GM12878 (cell line): ENCODE measurements at regions not wholly inside any gene's neighbourhood (a gene's known extent, or its start where the extent isn't known, plus 50 kb on each side); places are given as distances from the start of the nearest gene placed in this dataset.

ENCODE experiments used
- ATAC-seq: fragments of 200-7000 bp; cut with Tn5 transposase; 3 replicates; pipeline ENCODE4 v1.9.1; 2020; ENCODE audit warnings: mild to moderate bottlenecking, moderate library complexity
- BruUV-seq: library from RNA; stranded (reverse); fragments of 400-500 nt; replicated peaks from 2 replicates; lab custom pipeline; 2021; lab: Mats Ljungman, UMichigan
- CTCF ChIA-PET: fragments of 300-600 bp; sonication (Branson Sonifier 250); formaldehyde crosslinking; extraction: SDS; loops from one replicate; lab custom pipeline; 2021; ENCODE audit warnings: inconsistent platforms; lab: Yijun Ruan, JAX
- POLR2A ChIA-PET: fragments of 350-600 bp; formaldehyde crosslinking; extraction: SDS; loops from one replicate; lab custom pipeline; 2021; ENCODE audit warnings: inconsistent platforms; lab: Charles Lee
- RAD21 ChIA-PET: fragments of 300-600 bp; sonication (Branson Sonifier 250); formaldehyde crosslinking; loops from one replicate; lab custom pipeline; 2023; ENCODE audit warnings: antibody characterized with exemption; ENCODE audit not compliant: unreplicated experiment; lab: Charles Lee
- SMC1A ChIA-PET: fragments of 300-600 bp; sonication (Branson Sonifier 250); formaldehyde crosslinking; loops from one replicate; lab custom pipeline; 2023; ENCODE audit not compliant: unreplicated experiment, uncharacterized antibody; lab: Charles Lee
- DNase-seq: peaks from one replicate; pipeline ENCODE4 v3.0.0-alpha.2; 2011; ENCODE audit warnings: low read depth, low spot score
- FAIRE-seq: peaks from 3 replicates; lab custom pipeline; 2011; peaks lifted over from hg19 to GRCh38; lab: Jason Lieb, UNC
- H2AFZ ChIP-seq: 2 replicates; pipeline ENCODE4 v1.6.0; 2011; ENCODE audit warnings: low read depth, low read length, control low read depth; ENCODE audit not compliant: control insufficient read depth
- H3K27ac ChIP-seq: 2 replicates; pipeline ENCODE4 v1.5.1; 2011; ENCODE audit warnings: control low read depth; ENCODE audit not compliant: control insufficient read depth, insufficient read depth
- H3K27me3 ChIP-seq, 2 experiments: replicated peaks in 1 of 2; 2 replicates each; pipeline versions ENCODE4 v1.6.0 to v1.6.1; 2011; ENCODE audit warnings: low read length in 1 of 2; ENCODE audit not compliant: control insufficient read depth in 2 of 2, insufficient read depth in 2 of 2
- H3K36me3 ChIP-seq, 2 experiments: 2 replicates each; pipeline ENCODE4 v1.5.1; 2011; ENCODE audit warnings: low read length in 1 of 2; ENCODE audit not compliant: control insufficient read depth in 2 of 2, insufficient read depth in 2 of 2
- H3K4me1 ChIP-seq: 2 replicates; pipeline ENCODE4 v1.6.1; 2011; ENCODE audit warnings: mild to moderate bottlenecking, low read length, moderate library complexity, mixed read lengths; ENCODE audit not compliant: control insufficient read depth, insufficient read depth
- H3K4me2 ChIP-seq: 2 replicates; pipeline ENCODE4 v1.6.0; 2011; ENCODE audit warnings: control low read depth; ENCODE audit not compliant: control insufficient read depth, insufficient read depth
- H3K4me3 ChIP-seq: fragments of 200-600 bp; sonication (generic); 2 replicates; pipeline ENCODE4 v1.5.1; 2016
- H3K79me2 ChIP-seq: 2 replicates; pipeline ENCODE4 v1.6.0; 2011; ENCODE audit warnings: low read length; ENCODE audit not compliant: control insufficient read depth, insufficient read depth
- H3K9ac ChIP-seq: 2 replicates; pipeline ENCODE4 v1.8.0; 2011; ENCODE audit warnings: low read length, control low read depth, mixed read lengths; ENCODE audit not compliant: control insufficient read depth, insufficient read depth
- H3K9me3 ChIP-seq: replicated peaks from 3 replicates; pipeline ENCODE4 v1.5.1; 2011; ENCODE audit warnings: mild to moderate bottlenecking, low read length; ENCODE audit not compliant: control insufficient read depth, insufficient read depth
- H4K20me1 ChIP-seq: 2 replicates; pipeline ENCODE4 v1.6.0; 2011; ENCODE audit not compliant: control insufficient read depth, insufficient read depth
- BACH1 ChIP-seq: fragments of 450-650 bp; IDR thresholded peaks from 2 replicates; pipeline ENCODE4 v1.6.1; 2017; ENCODE audit warnings: mild to moderate bottlenecking, borderline replicate concordance
- HDGF ChIP-seq: fragments of 450-650 bp; IDR thresholded peaks from 2 replicates; pipeline ENCODE4 v1.6.1; 2016; ENCODE audit warnings: antibody characterized with exemption
- IRF3 ChIP-seq: fragments of 450-650 bp; IDR thresholded peaks from 2 replicates; pipeline ENCODE4 v1.6.1; 2014; ENCODE audit warnings: mild to moderate bottlenecking
- NFIC ChIP-seq: IDR thresholded peaks from 2 replicates; pipeline ENCODE4 v1.6.1; 2012; ENCODE audit warnings: low read depth, mild to moderate bottlenecking, inconsistent platforms, low read length, moderate library complexity
- NFXL1 ChIP-seq: fragments of 450-650 bp; IDR thresholded peaks from 2 replicates; pipeline ENCODE4 v1.6.1; 2017; ENCODE audit warnings: antibody characterized with exemption, mild to moderate bottlenecking, borderline replicate concordance
- RAD21 ChIP-seq: IDR thresholded peaks from 2 replicates; pipeline ENCODE4 v1.6.1; 2011; ENCODE audit warnings: mild to moderate bottlenecking, low read depth, low read length, moderate library complexity; ENCODE audit not compliant: insufficient read depth
- ZNF24 ChIP-seq: fragments of 450-650 bp; IDR thresholded peaks from 2 replicates; pipeline ENCODE4 v1.6.1; 2017; ENCODE audit warnings: antibody characterized with exemption, mild to moderate bottlenecking
- WGBS: methylation state at CpG from one replicate; pipeline ENCODE4 v1.1.6; 2016; ENCODE audit warnings: low lambda C conversion rate; ENCODE audit not compliant: insufficient replicate concordance, insufficient coverage; ENCODE audit errors: missing lambda C conversion rate; 5-methylcytosine and 5-hydroxymethylcytosine counted together
- in situ Hi-C: fragments of 300-500 bp; cut with MboI; formaldehyde crosslinking; loops from 9 replicates; pipeline ENCODE4 v1.14.3; 2018; ENCODE audit warnings: mixed read lengths
- intact Hi-C: fragments of 100-400 bp; cut with micrococcal nuclease; formaldehyde crosslinking; loops from one replicate; pipeline ENCODE4 v1.14.2; 2022; ENCODE audit not compliant: unreplicated experiment
- TF ChIP-seq, protein P1 (sequence below): fragments of 450-650 bp; IDR thresholded peaks from 2 replicates; pipeline ENCODE4 v1.6.1; 2018; ENCODE audit warnings: borderline replicate concordance, mild to moderate bottlenecking; ENCODE audit not compliant: partially characterized antibody
- TF ChIP-seq, protein P2 (sequence below): fragments of 450-650 bp; IDR thresholded peaks from 2 replicates; pipeline ENCODE4 v1.6.1; 2016; ENCODE audit warnings: mild to moderate bottlenecking

GRCh38 chr12:75891072-75891471 is 140.5 kb downstream of the PHLDA1 start:
- ChIA-PET POLR2A (no interaction called here), CTCF (no interaction called here), SMC1A (interaction anchor here (0.8 to 0.9 kb wide), 2 partner anchors 20 to 52 kb away, joined by 3 to 5 read pairs; no protein-coding TSS in a partner anchor), RAD21 (no interaction called here)
- in situ Hi-C loops (no loop called here), intact Hi-C loops (no loop called here)
- no peaks in the 10 kb centered on the region for H3K9me3 ChIP-seq
- no peaks in the 10 kb centered on the region for H3K36me3 ChIP-seq
- H2AFZ ChIP-seq, result no peak overlapping the region
- ATAC-seq (no peak), FAIRE-seq (no peak), DNase-seq (no peak)
- 13% methylated on average over 3 of the region's 3 CpGs for WGBS
- no TSS peak for BruUV-seq
- H4K20me1 ChIP-seq, result no peaks in the 10 kb centered on the region
- no peaks in the 10 kb centered on the region for H3K79me2 ChIP-seq
- no peak overlapping the region for H3K4me2 ChIP-seq
- H3K27ac ChIP-seq, result no peak overlapping the region
- H3K4me1 ChIP-seq, result no peaks in the 10 kb centered on the region
- no peak overlapping the region for H3K9ac ChIP-seq
- TF ChIP-seq NFXL1 (no peak), NFIC (no peak), HDGF (no peak), RAD21 (no peak), ZNF24 (no peak), IRF3 (no peak), BACH1 (no peak)
- TF ChIP-seq, protein P1, sequence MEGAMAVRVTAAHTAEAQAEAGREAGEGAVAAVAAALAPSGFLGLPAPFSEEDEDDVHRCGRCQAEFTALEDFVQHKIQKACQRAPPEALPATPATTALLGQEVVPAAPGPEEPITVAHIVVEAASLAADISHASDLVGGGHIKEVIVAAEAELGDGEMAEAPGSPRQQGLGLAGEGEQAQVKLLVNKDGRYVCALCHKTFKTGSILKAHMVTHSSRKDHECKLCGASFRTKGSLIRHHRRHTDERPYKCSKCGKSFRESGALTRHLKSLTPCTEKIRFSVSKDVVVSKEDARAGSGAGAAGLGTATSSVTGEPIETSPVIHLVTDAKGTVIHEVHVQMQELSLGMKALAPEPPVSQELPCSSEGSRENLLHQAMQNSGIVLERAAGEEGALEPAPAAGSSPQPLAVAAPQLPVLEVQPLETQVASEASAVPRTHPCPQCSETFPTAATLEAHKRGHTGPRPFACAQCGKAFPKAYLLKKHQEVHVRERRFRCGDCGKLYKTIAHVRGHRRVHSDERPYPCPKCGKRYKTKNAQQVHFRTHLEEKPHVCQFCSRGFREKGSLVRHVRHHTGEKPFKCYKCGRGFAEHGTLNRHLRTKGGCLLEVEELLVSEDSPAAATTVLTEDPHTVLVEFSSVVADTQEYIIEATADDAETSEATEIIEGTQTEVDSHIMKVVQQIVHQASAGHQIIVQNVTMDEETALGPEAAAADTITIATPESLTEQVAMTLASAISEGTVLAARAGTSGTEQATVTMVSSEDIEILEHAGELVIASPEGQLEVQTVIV, result no peak
- TF ChIP-seq, protein P2, sequence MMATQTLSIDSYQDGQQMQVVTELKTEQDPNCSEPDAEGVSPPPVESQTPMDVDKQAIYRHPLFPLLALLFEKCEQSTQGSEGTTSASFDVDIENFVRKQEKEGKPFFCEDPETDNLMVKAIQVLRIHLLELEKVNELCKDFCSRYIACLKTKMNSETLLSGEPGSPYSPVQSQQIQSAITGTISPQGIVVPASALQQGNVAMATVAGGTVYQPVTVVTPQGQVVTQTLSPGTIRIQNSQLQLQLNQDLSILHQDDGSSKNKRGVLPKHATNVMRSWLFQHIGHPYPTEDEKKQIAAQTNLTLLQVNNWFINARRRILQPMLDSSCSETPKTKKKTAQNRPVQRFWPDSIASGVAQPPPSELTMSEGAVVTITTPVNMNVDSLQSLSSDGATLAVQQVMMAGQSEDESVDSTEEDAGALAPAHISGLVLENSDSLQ, result no peak
- H3K4me3 ChIP-seq, result no peak overlapping the region
- no peaks in the 10 kb centered on the region for H3K27me3 ChIP-seq
